ENCODE measurements at regions not wholly inside any gene's neighbourhood (a gene's known extent, or its start where the extent isn't known, plus 50 kb on each side); places are given as distances from the start of the nearest gene placed in this dataset.

DNA sequence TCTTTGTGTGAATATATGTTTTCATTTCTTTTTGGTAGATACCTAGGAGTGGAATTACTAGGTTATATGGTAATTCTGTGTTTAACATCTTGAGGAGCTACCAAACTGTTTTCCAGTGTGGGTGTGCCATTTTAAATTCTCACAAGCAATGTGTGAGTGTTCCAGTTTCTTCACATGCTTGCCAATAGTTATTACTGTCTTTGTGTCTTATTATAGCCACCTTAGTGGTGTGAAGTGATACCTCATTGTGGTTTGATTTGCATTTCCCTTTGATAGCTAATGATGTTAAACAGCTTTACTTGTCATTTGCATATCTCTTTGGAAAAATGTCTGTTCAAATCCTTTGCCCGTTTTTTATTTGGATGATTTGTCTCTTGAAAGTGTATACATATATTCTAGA lies 513.0 kb downstream of the TMEM38B start:
- no peak for DNase-seq
- H3K27me3 ChIP-seq = no peaks in the 10 kb centered on the region
- intact Hi-C loops (cut with DNase I; ENCODE audit: low total_unique reads) = no loop called here
- TF ChIP-seq POLR2A (IDR thresholded peaks at IDR 0.05) = no peak
- TF ChIP-seq, protein P1, sequence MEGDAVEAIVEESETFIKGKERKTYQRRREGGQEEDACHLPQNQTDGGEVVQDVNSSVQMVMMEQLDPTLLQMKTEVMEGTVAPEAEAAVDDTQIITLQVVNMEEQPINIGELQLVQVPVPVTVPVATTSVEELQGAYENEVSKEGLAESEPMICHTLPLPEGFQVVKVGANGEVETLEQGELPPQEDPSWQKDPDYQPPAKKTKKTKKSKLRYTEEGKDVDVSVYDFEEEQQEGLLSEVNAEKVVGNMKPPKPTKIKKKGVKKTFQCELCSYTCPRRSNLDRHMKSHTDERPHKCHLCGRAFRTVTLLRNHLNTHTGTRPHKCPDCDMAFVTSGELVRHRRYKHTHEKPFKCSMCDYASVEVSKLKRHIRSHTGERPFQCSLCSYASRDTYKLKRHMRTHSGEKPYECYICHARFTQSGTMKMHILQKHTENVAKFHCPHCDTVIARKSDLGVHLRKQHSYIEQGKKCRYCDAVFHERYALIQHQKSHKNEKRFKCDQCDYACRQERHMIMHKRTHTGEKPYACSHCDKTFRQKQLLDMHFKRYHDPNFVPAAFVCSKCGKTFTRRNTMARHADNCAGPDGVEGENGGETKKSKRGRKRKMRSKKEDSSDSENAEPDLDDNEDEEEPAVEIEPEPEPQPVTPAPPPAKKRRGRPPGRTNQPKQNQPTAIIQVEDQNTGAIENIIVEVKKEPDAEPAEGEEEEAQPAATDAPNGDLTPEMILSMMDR (IDR thresholded peaks at IDR 0.05) = no peak
- no peaks in the 10 kb centered on the region for H3K4me1 ChIP-seq
- no peak overlapping the region for H3K27ac ChIP-seq
- H3K4me3 ChIP-seq = no peak overlapping the region
- H3K9me3 ChIP-seq = peaks cover 0 to 5% of the 10 kb centered on the region in 2 donors
- no peaks in the 10 kb centered on the region for H3K36me3 ChIP-seq

DNA sequence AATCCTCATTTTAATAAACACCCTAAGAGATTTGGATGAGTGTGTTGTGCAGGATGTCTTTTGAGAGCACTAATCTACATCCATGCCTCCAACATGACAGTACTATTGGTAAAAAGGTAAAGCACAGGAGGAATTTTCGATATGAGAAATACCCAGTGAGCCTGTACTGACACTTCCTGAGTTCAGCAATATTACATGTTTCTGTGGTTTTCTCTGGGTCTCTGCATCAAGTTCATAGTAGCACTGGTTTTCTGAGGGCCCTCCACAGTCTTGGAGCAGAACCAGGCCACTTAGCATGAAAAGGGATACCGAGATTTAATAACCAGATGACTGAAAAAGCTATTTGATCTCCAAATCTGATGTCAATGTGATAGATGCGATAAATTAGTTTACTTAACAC lies 524.1 kb downstream of the TMEM38B start:
- intact Hi-C loops (cut with DNase I; ENCODE audit: low total_unique reads) = no loop called here
- no peak for DNase-seq
- Histone ChIP-seq H3K9me3 (no peaks in the 10 kb centered on the region), H3K27me3 (no peaks in the 10 kb centered on the region), H3K4me1 (no peaks in the 10 kb centered on the region), H3K36me3 (no peaks in the 10 kb centered on the region), H3K4me3 (no peak overlapping the region), H3K27ac (no peak overlapping the region)
- no peak for TF ChIP-seq POLR2A (IDR thresholded peaks at IDR 0.05)
- TF ChIP-seq, protein P1 (IDR thresholded peaks at IDR 0.05) = no peak

DNA sequence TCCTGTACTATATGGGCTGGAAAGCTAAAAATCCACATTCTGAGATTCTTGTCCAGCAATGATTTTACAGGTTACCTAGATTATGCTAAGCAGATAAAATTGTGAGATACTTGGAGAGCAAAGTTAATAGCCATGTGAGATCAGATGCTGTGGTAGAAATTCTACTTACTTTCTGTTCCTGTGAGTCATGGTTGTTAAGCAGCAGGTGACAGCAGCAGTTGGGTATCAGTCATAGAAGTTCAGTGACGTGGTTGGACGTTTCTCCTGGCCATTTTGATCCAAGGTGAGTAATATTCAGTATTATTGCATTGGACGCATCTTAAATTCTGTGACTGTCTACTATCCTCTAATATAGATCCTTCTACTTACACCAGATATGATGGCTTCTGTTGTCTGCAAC lies 524.5 kb downstream of the TMEM38B start:
- H3K27me3 ChIP-seq = no peaks in the 10 kb centered on the region
- H3K27ac ChIP-seq = no peak overlapping the region
- H3K4me1 ChIP-seq = no peaks in the 10 kb centered on the region

DNA sequence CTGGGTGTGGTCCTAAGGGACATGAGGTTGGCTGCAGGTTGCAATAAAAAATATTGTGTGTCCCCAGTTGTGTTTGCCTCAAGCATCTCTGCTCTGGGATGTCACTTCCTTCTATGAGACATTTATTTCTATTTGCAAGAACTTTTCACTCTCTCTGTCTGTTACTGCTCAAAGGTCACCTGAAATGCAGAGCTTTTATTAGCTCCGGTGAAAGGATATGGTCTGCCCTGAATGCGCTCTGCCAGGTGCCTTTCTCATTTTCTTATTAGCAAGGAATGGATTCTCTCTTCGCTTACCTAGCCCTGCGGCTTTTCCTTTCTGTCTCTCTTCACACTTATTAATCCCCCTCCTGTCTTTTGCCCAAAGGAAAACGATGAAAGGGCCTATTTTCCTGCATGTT lies 526.1 kb downstream of the TMEM38B start:
- Histone ChIP-seq H3K27me3 (no peaks in the 10 kb centered on the region), H3K9me3 (no peaks in the 10 kb centered on the region), H3K4me3 (no peak overlapping the region), H3K4me1 (no peaks in the 10 kb centered on the region), H3K27ac (no peak overlapping the region), H3K36me3 (no peaks in the 10 kb centered on the region)
- no peak for DNase-seq
- TF ChIP-seq POLR2A (IDR thresholded peaks at IDR 0.05) = no peak
- TF ChIP-seq, protein P1 (IDR thresholded peaks at IDR 0.05) = no peak
- intact Hi-C loops (cut with DNase I; ENCODE audit: low total_unique reads) = no loop called here

More for the DNA sequence above, 524.5 kb downstream of the TMEM38B start:
- no peak for TF ChIP-seq POLR2A (IDR thresholded peaks at IDR 0.05)
- TF ChIP-seq, protein P1 (IDR thresholded peaks at IDR 0.05) = no peak
- no peak overlapping the region for H3K4me3 ChIP-seq
- H3K9me3 ChIP-seq = no peaks in the 10 kb centered on the region
- no peak for DNase-seq
- intact Hi-C loops (cut with DNase I; ENCODE audit: low total_unique reads) = no loop called here
- H3K36me3 ChIP-seq = no peaks in the 10 kb centered on the region

DNA sequence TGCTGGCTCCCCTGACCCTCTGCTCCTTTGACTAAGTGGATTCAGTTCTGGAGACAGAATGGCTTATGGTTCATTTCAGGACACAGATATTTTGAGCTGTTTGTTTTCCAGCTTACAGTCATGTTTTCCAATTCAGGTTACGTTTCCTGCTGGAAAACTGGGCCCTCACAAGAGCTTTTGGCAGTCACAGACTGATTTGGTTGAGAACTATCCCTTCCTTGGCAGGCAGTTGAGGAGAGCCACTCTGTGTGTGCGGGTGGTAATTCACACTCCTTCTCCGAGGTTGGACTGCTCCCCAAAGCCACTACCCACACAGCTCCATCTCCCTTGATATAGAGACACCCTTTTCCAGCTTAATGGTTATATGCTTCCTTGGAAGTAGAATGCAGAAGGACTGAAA lies 534.5 kb downstream of the TMEM38B start:
- TF ChIP-seq, protein P1 (IDR thresholded peaks at IDR 0.05) = no peak
- no peak for TF ChIP-seq POLR2A (IDR thresholded peaks at IDR 0.05)
- H3K36me3 ChIP-seq = no peaks in the 10 kb centered on the region
- intact Hi-C loops (cut with DNase I; ENCODE audit: low total_unique reads) = no loop called here

More for the DNA sequence above, 534.5 kb downstream of the TMEM38B start:
- no peak for DNase-seq
- Histone ChIP-seq H3K27me3 (no peaks in the 10 kb centered on the region), H3K27ac (no peak overlapping the region), H3K4me1 (no peaks in the 10 kb centered on the region), H3K4me3 (no peak overlapping the region), H3K9me3 (no peaks in the 10 kb centered on the region)

All from uterus (tissue), 3 donors.